NCI-H1417 treated with DMSO at 0.1 percent for 48 hours (cell line): ENCODE measurements at regions not wholly inside any gene's neighbourhood (a gene's known extent, or its start where the extent isn't known, plus 50 kb on each side); places are given as distances from the start of the nearest gene placed in this dataset.
"Not testable (repeated sequence)": the region's sequence is repeated elsewhere in the genome, so short reads cannot be mapped to it uniquely, and the experiment has no call there.

Experiments used
- DNase-seq: peaks from one replicate; lab custom pipeline; 2025; lab: John Stamatoyannopoulos, UW

- DNase-seq: no peak
Measured at GRCh38 chr14:35944847-35945246, 118.7 kb downstream of the BRMS1L start.

DNA sequence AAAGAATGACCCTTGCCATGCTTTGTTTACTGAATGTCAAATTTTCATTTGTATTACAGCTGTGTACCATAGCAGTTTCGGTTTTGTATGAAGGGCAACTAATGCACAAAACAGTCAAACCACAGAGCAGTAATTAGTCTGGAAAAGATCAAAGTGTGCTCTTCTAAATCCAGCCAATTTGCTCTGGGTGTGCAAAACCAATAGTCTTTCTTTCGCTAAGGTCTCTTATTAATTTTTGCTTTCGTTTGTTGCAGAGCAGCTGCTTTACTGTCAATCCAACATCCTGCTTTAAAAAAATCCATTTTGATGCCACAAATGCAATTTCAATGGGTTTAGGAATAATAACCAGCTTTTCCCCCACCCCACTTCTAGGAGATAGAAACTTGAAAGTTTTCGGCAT, 114.2 kb downstream of the BRMS1L start:
- DNase-seq: peak; percentile 24

DNA sequence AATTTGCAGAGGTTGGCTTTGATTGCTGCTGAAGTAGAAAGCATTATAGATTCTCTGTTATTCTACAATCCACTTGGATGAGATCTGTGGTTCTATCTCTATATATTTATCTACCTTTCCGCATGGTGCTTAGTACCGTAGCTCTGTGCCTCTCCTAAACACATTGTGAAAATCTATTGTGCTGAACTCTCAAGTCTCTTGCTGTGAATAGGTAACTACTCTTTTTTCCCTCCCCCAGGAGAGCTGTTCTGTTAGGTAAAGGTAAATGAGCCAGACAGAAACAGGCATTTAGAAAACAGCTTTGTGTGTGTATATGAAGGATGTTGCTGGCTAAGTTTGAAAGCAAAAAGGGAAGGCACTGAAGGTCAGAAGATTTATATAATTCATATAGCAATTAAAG, 112.6 kb downstream of the BRMS1L start:
- no peak for DNase-seq

- DNase-seq: no peak
Measured at GRCh38 chr14:35934499-35934898, 108.4 kb downstream of the BRMS1L start.

DNA sequence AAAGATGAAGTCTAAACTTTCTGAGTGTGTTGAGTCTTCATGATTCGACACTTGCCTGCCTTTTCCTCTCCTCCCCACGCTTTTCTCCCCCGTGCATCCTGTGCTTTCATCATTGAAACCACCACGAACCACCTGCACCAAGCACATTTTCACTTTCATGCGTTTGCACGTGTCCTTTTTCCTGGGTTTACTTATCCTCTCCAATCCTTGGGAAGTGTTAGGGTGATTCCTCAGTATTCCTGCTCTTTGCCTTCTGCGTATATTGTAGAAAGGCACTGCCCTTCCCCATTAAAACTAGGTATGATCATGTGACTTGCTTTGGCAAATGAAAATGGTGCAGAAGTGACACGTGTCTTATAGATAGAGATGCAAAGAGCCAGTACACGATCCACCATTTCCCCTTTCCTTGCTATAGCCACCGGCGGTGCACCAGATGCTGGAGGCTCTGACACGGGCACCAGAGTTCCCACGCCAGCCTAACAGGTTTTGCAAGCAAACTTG, 106.6 kb downstream of the BRMS1L start:
- no peak for DNase-seq

GRCh38 chr14:35932136-35932535, 106.0 kb downstream of the BRMS1L start:
- DNase-seq: no peak

DNA sequence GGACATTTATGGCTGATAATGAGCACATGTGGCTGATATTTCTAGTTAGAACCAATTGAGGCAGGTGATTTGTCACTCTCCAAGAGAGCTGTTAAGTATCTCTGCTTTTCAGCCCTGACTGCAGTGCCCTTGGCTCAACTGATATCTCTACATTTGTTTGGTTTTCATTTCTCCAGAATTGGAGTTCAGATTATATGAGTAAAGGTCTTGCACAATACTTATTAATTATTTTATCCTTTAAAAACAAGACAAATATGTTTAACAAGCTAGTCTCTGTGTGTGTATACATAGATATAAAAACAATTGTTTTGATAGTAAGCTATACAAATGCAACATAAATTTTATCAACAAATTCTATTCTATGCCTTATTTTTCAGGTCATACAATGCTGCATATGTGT, 105.2 kb downstream of the BRMS1L start:
- DNase-seq: no peak

DNA sequence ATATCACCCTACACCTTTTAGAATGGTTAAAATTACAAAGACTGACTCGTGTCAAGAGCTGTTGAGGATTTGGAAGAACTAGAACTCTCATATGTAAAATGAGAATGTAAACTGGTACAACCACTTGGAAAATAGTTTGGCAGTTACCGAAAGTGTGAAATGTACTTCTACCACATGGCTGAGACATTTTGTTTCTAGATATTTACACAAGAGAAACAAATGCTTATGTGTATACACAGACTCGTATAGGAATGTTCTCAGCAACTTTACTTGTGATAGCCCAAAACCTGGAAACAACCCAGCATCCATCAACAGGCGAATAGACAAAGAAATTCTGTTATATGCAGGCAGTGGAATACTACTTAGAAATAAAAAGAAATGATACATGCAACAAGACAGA, 103.0 kb downstream of the BRMS1L start:
- DNase-seq: no peak

- DNase-seq: no peak
Measured at GRCh38 chr14:35927727-35928126, 101.6 kb downstream of the BRMS1L start.

DNA sequence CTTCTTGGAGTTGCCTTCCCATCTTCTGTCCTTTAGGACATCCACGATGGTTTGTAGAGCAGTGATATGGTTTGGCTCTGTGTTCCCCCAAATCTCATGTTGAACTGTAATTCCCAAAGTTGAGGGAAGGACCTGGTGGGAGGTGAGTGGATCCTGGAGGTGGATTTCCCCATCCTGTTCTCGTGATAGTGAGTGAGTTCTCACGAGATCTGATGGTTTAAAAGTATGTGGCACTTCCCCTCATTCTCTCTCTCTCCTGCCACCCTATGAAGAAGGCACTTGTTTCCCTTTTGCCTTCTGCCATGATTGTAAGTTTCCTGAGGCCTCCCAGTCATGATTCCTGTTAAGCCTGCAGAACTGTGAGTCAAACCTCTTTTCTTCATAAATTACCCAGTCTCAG, 99.2 kb downstream of the BRMS1L start:
- DNase-seq: no peak

GRCh38 chr14:35922590-35922989, 96.5 kb downstream of the BRMS1L start:
- not testable (repeated sequence) for DNase-seq

GRCh38 chr14:35921745-35922144, 95.6 kb downstream of the BRMS1L start:
- DNase-seq: no peak
